ENCODE measurements at regions not wholly inside any gene's neighbourhood (a gene's known extent, or its start where the extent isn't known, plus 50 kb on each side); places are given as distances from the start of the nearest gene placed in this dataset.

GRCh38 chr3:176927280-176927679 lies 270.0 kb downstream of the TBL1XR1 start:
- TF ChIP-seq, protein P1, sequence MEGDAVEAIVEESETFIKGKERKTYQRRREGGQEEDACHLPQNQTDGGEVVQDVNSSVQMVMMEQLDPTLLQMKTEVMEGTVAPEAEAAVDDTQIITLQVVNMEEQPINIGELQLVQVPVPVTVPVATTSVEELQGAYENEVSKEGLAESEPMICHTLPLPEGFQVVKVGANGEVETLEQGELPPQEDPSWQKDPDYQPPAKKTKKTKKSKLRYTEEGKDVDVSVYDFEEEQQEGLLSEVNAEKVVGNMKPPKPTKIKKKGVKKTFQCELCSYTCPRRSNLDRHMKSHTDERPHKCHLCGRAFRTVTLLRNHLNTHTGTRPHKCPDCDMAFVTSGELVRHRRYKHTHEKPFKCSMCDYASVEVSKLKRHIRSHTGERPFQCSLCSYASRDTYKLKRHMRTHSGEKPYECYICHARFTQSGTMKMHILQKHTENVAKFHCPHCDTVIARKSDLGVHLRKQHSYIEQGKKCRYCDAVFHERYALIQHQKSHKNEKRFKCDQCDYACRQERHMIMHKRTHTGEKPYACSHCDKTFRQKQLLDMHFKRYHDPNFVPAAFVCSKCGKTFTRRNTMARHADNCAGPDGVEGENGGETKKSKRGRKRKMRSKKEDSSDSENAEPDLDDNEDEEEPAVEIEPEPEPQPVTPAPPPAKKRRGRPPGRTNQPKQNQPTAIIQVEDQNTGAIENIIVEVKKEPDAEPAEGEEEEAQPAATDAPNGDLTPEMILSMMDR (IDR thresholded peaks at IDR 0.05; ENCODE audit: low read depth, low read length, missing control alignments), result no peak
- H3K36me3 ChIP-seq (replicated peaks), result no peaks in the 10 kb centered on the region
- H3K27me3 ChIP-seq (replicated peaks), result no peaks in the 10 kb centered on the region
- H3K27ac ChIP-seq, result no peak overlapping the region
- DNase-seq, result no peak
- no peak overlapping the region for H3K4me3 ChIP-seq (ENCODE audit: low read depth, low read length)
- in situ Hi-C loops (cut with HindIII; ENCODE audit: low pct_ligation_motif_present, low sequenced_read_pairs), result no loop called here

DNA sequence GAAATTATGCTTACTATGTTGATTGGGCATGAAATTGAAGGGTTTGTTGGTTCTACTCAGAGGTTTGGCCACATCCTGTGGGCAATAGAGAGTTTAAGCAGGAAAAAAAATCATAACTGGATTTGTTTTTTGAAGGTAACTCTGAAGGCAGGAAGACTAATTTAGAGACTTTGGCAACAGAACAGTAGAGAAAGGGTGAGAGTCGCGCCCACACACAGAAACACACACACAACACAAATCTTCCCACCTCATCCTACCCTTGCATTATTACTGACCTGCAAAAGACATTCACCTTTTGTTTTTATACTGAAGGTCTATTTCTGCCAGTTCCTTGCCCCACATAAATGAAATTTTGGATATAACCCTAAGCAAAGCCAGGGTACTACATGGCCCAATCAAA lies 270.6 kb downstream of the TBL1XR1 start:
- Histone ChIP-seq H3K27me3 (replicated peaks) (no peaks in the 10 kb centered on the region), H3K27ac (no peak overlapping the region), H3K4me3 (ENCODE audit: low read depth, low read length) (no peak overlapping the region), H3K36me3 (replicated peaks) (no peaks in the 10 kb centered on the region)
- DNase-seq, result no peak
- in situ Hi-C loops (cut with HindIII; ENCODE audit: low pct_ligation_motif_present, low sequenced_read_pairs), result no loop called here
- TF ChIP-seq, protein P1 (IDR thresholded peaks at IDR 0.05; ENCODE audit: low read depth, low read length, missing control alignments), result no peak

DNA sequence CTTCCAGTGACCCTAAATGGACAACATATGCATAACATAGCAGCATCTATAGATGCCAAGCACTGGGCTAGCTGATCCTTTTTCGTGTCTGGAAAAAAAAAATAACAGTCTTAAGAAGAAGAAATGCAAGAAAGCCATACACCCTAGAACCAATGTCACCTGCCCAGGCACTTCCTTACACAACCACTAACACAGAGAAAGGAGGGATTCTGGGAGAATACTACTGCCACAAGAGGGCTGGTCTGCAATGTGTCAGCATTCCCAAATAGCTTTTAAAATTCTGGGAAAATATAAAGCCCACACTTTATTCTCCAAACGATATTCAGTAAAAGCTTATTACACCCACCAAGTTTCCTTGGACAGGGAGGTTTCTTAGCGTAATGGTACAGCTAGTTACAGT lies 271.2 kb downstream of the TBL1XR1 start:
- Histone ChIP-seq H3K27ac (no peak overlapping the region), H3K27me3 (replicated peaks) (no peaks in the 10 kb centered on the region), H3K36me3 (replicated peaks) (no peaks in the 10 kb centered on the region), H3K4me3 (ENCODE audit: low read depth, low read length) (no peak overlapping the region)
- no peak for DNase-seq
- in situ Hi-C loops (cut with HindIII; ENCODE audit: low pct_ligation_motif_present, low sequenced_read_pairs), result no loop called here
- TF ChIP-seq, protein P1 (IDR thresholded peaks at IDR 0.05; ENCODE audit: low read depth, low read length, missing control alignments), result no peak

GRCh38 chr3:176920766-176921160 lies 276.5 kb downstream of the TBL1XR1 start:
- in situ Hi-C loops (cut with HindIII; ENCODE audit: low pct_ligation_motif_present, low sequenced_read_pairs), result no loop called here
- H3K27ac ChIP-seq, result no peak overlapping the region
- TF ChIP-seq, protein P1 (IDR thresholded peaks at IDR 0.05; ENCODE audit: low read depth, low read length, missing control alignments), result no peak
- H3K27me3 ChIP-seq (replicated peaks), result no peaks in the 10 kb centered on the region
- no peaks in the 10 kb centered on the region for H3K36me3 ChIP-seq (replicated peaks)
- no peak for DNase-seq
- no peak overlapping the region for H3K4me3 ChIP-seq (ENCODE audit: low read depth, low read length)

GRCh38 chr3:176919836-176920765 lies 277.2 kb downstream of the TBL1XR1 start:
- peak; percentile 79 for DNase-seq
- Histone ChIP-seq H3K27me3 (replicated peaks) (no peaks in the 10 kb centered on the region), H3K4me3 (ENCODE audit: low read depth, low read length) (no peak overlapping the region), H3K36me3 (replicated peaks) (no peaks in the 10 kb centered on the region), H3K27ac (no peak overlapping the region)
- in situ Hi-C loops (cut with HindIII; ENCODE audit: low pct_ligation_motif_present, low sequenced_read_pairs), result no loop called here
- TF ChIP-seq, protein P1 (IDR thresholded peaks at IDR 0.05; ENCODE audit: low read depth, low read length, missing control alignments), result no peak
